Lower leg skin (tissue), 4 donors: ENCODE measurements at regions not wholly inside any gene's neighbourhood (a gene's known extent, or its start where the extent isn't known, plus 50 kb on each side); places are given as distances from the start of the nearest gene placed in this dataset.

Experiments
- DNase-seq, 2 donors: peaks; one replicate each; pipeline ENCODE4 v3.0.0-alpha.2; 2019; ENCODE audit warnings: low spot score in 2 of 2
- H3K4me3 ChIP-seq: fragments of 200-600 bp; sonication (generic); 2 replicates; pipeline ENCODE4 v1.5.1; 2017; ENCODE audit warnings: mild to moderate bottlenecking, low read depth; ENCODE audit not compliant: poor library complexity, severe bottlenecking
- CTCF ChIP-seq, 3 donors: fragments of 450-650 bp; IDR thresholded peaks; one replicate each; pipeline ENCODE4 v1.5.1; 2016; ENCODE audit warnings: antibody characterized with exemption in 3 of 3, mild to moderate bottlenecking in 3 of 3, moderate library complexity in 2 of 3
- POLR2A ChIP-seq, 2 donors: fragments of 450-650 bp; IDR thresholded peaks; one replicate each; pipeline ENCODE4 v1.6.1; 2016 to 2017; ENCODE audit warnings: antibody characterized with exemption in 2 of 2, mild to moderate bottlenecking in 1 of 2, moderate library complexity in 1 of 2
- WGBS, 2 donors: methylation state at CpG; one replicate each; pipeline ENCODE4 v1.1.5; 2018; 5-methylcytosine and 5-hydroxymethylcytosine counted together
- intact Hi-C: fragments of 100-400 bp; cut with DNase I; formaldehyde crosslinking; loops from one replicate; pipeline ENCODE4 v1.15.0; 2023; ENCODE audit warnings: low total_unique reads

DNA sequence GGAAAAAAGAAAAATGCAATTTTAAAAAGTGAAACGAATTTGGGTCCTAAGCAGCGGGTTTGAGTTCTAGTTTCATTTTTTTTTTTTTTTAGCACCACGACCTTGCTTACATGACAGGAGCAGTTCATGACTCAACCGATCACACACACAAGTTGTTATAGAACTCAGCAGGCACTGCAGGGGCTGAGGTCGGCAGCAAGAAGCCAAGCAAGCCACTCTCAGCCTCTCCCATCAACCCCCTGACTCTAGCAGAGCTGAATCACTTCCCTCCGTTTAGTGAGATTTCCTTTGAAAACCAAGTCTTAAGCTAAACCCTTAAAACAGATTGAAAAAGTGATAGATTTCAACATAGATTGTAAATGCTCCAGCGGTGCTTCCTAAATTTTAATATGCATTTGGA, 520.8 kb downstream of the HAPSTR1 start:
- DNase-seq, result no peak
- no peak overlapping the region for H3K4me3 ChIP-seq
- no peak for TF ChIP-seq POLR2A (IDR thresholded peaks at IDR 0.05)
- no peak for TF ChIP-seq CTCF (IDR thresholded peaks at IDR 0.05)
- 52 to 60% methylated on average over 7 of the region's 7 CpGs for WGBS, 2 donors
- intact Hi-C loops, result no loop called here

DNA sequence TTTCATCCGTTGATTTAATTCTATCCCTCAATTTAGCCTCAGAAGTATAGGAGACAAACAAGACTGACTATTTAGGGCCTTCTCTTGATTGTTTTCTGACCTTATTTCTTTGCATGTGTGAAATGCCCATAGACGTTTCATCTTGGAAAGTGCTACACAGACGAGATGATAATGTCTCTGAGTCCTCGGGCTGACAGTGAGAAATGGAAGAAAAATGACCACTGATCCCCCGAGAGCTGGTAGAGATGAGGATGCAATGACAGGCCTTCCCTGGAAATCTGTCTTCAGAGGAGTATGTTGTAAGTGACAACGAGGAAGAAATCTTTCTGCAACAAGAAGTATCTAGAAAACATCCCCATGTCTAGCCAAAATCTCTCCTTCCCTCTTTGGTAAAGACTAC, 522.9 kb downstream of the HAPSTR1 start:
- intact Hi-C loops, result no loop called here
- TF ChIP-seq CTCF (IDR thresholded peaks at IDR 0.05), result no peak
- no peak for TF ChIP-seq POLR2A (IDR thresholded peaks at IDR 0.05)
- WGBS, 2 donors, result 78 to 79% methylated on average over 6 of the region's 6 CpGs
- no peak overlapping the region for H3K4me3 ChIP-seq
- no peak for DNase-seq

- H3K4me3 ChIP-seq, result no peak overlapping the region
- no peak for DNase-seq
- TF ChIP-seq POLR2A (IDR thresholded peaks at IDR 0.05) (no peak), CTCF (IDR thresholded peaks at IDR 0.05) (no peak)
- 36 to 53% methylated on average over 4 of the region's 4 CpGs for WGBS, 2 donors
- intact Hi-C loops, result no loop called here
Measured at GRCh38 chr16:9622268-9622667, 530.8 kb downstream of the HAPSTR1 start.

DNA sequence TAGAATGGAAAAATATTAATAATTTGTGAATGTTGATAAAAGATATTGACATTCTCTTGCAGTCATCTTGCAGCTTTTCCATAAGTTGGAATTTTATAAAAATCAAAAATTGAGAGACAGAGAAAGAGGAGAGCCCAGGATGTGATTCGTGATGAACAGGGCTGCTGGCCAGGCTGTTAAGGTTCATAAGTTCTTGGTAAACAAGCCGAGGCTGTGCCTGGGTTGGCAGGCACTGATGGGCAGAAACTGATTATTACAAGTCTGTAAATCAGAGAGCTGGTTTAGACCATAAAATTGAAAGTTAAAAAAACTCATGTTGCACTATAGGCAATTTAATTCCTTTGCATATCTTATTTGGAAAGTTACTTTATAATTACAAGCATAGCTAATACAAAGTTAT, 533.7 kb downstream of the HAPSTR1 start:
- TF ChIP-seq CTCF (IDR thresholded peaks at IDR 0.05) (no peak), POLR2A (IDR thresholded peaks at IDR 0.05) (no peak)
- no peak for DNase-seq
- intact Hi-C loops, result no loop called here
- 33 to 36% methylated on average over 2 of the region's 2 CpGs for WGBS, 2 donors
- H3K4me3 ChIP-seq, result no peak overlapping the region

DNA sequence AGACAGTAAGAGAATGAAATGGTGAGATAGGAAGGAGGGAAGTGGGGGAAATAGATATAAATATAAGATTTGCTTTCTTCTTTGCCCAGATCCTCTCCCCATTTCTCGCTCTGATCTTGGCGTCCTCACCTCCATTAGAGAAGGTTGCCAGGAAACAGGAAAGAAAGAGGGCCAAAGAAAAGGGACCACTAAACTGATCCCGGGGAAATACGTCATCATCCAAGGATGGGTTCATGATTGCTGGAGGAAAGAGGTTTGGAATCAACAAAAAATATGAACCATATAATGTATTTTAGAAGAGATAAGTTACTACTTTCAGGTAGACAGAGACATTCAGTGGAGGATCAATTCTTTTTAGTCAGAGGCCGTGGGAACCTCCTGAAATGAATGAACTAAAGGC, 536.0 kb downstream of the HAPSTR1 start:
- no peak for TF ChIP-seq POLR2A (IDR thresholded peaks at IDR 0.05)
- no peak for TF ChIP-seq CTCF (IDR thresholded peaks at IDR 0.05)
- intact Hi-C loops, result no loop called here
- 84 to 86% methylated on average over 5 of the region's 5 CpGs for WGBS, 2 donors
- no peak for DNase-seq
- H3K4me3 ChIP-seq, result no peak overlapping the region

GRCh38 chr16:9630119-9630518, 538.7 kb downstream of the HAPSTR1 start:
- no peak overlapping the region for H3K4me3 ChIP-seq
- WGBS, 2 donors, result 67 to 69% methylated on average over 3 of the region's 3 CpGs
- TF ChIP-seq CTCF (IDR thresholded peaks at IDR 0.05), result no peak
- TF ChIP-seq POLR2A (IDR thresholded peaks at IDR 0.05), result no peak
- intact Hi-C loops, result no loop called here
- DNase-seq, result no peak
